RWPE2 (cell line): ENCODE measurements at regions not wholly inside any gene's neighbourhood (a gene's known extent, or its start where the extent isn't known, plus 50 kb on each side); places are given as distances from the start of the nearest gene placed in this dataset.
A peak's percentile ranks its signal among the peaks of the same experiment; 100 is the strongest.

Source experiments
- ATAC-seq: fragments of 200-7000 bp; cut with Tn5 transposase; 3 replicates; pipeline ENCODE4 v1.9.1; 2021; ENCODE audit warnings: low read depth
- DNase-seq: peaks from one replicate; pipeline ENCODE4 v3.0.0-alpha.2; 2020; ENCODE audit warnings: low spot score
- H3K27ac ChIP-seq: fragments of 450-650 bp; 2 replicates; pipeline ENCODE4 v1.5.1; 2017; ENCODE audit warnings: mild to moderate bottlenecking; ENCODE audit not compliant: poor library complexity, severe bottlenecking
- H3K27me3 ChIP-seq: fragments of 250-450 bp; sonication (Bioruptor Pico); 2 replicates; pipeline ENCODE4 v1.5.1; 2021; ENCODE audit warnings: mild to moderate bottlenecking, moderate library complexity; ENCODE audit not compliant: insufficient read depth, poor library complexity, severe bottlenecking
- H3K36me3 ChIP-seq: fragments of 250-450 bp; sonication (Bioruptor Pico); 2 replicates; pipeline ENCODE4 v1.5.1; 2020; ENCODE audit warnings: low read depth, mild to moderate bottlenecking, moderate library complexity
- H3K4me1 ChIP-seq: fragments of 250-450 bp; sonication (Bioruptor Pico); 2 replicates; pipeline ENCODE4 v1.5.1; 2021; ENCODE audit warnings: mild to moderate bottlenecking, moderate library complexity; ENCODE audit not compliant: insufficient read depth, poor library complexity, severe bottlenecking
- H3K4me3 ChIP-seq: fragments of 250-450 bp; sonication (Bioruptor Pico); 2 replicates; pipeline ENCODE4 v1.5.1; 2021; ENCODE audit warnings: mild to moderate bottlenecking, moderate library complexity; ENCODE audit not compliant: severe bottlenecking
- H3K9me3 ChIP-seq: fragments of 250-450 bp; sonication (Bioruptor Pico); 2 replicates; pipeline ENCODE4 v1.5.1; 2021; ENCODE audit warnings: mild to moderate bottlenecking, moderate library complexity; ENCODE audit not compliant: severe bottlenecking
- CTCF ChIP-seq: fragments of 450-650 bp; IDR thresholded peaks from one replicate; pipeline ENCODE4 v1.5.1; 2017; ENCODE audit warnings: mild to moderate bottlenecking, moderate library complexity; ENCODE audit not compliant: poor library complexity, severe bottlenecking

GRCh38 chr18:7514796-7515440 is 52.2 kb upstream of the PTPRM start:
- ATAC-seq (peak; percentile 40; the same call in 1 of the 3 replicates), DNase-seq (no peak)
- TF ChIP-seq CTCF: no peak
- H3K36me3 ChIP-seq: no peaks in the 10 kb centered on the region
- H3K27ac ChIP-seq: no peak overlapping the region
- no peaks in the 10 kb centered on the region for H3K9me3 ChIP-seq
- H3K27me3 ChIP-seq: no peaks in the 10 kb centered on the region
- H3K4me3 ChIP-seq: no peak overlapping the region
- H3K4me1 ChIP-seq: peaks cover 13% of the 10 kb centered on the region

GRCh38 chr18:7516266-7517117 is 50.6 kb upstream of the PTPRM start:
- TF ChIP-seq CTCF: no peak
- Histone ChIP-seq H3K9me3 (no peaks in the 10 kb centered on the region), H3K4me1 (peaks cover 13% of the 10 kb centered on the region), H3K4me3 (no peak overlapping the region), H3K27me3 (no peaks in the 10 kb centered on the region), H3K36me3 (no peaks in the 10 kb centered on the region), H3K27ac (no peak overlapping the region)
- DNase-seq (no peak), ATAC-seq (no peak)
